ENCODE measurements at regions not wholly inside any gene's neighbourhood (a gene's known extent, or its start where the extent isn't known, plus 50 kb on each side); places are given as distances from the start of the nearest gene placed in this dataset.

DNA sequence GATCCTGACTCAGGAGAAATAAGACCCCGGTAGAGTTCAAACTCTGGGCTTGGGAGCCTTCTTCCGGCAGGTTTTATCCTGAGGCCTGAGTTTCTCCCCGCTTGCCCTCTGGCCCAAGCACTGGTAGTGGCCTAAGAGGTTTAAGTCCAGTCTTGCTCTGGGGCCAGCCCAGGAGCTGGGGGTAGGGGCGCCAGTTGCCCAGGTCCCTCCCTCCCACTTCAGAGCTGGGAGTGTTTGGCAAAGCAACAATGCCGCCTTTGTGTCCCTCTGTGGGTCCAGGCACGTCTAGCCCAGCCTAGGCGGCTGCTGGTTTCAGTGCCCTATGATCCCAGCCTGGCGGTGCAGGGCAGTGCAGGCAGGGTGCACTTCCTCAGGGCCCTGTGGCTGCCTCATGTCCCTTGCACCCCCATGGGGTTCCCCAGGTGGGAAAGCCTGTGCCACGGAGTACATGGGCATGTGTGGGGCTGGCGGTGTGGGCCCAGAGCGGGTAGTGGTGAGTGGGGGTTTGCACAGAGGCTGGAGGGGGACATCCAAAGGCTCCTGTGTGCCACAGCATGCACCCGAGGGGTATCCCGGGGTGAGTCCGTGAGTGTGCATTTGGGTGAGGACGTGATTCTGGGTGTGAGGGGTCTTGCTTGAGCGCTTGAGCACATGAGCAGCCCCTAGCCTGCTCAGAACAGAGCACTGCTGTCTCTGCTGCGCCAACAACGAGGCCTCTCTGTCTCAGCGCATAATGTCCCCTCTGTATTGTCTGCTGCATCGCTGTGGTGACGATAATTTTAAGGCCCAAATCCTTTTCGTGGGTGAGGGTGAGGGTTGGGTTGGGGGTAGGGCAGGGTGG, 61.7 kb upstream of the PSD2 start:
- Mint-ChIP-seq H3K36me3 (no peaks in the 10 kb centered on the region), H3K4me3 (no peak overlapping the region), H3K27me3 (no peaks in the 10 kb centered on the region), H3K4me1 (no peaks in the 10 kb centered on the region), H3K27ac (no peak overlapping the region), H3K9me3 (no peaks in the 10 kb centered on the region)
- Histone ChIP-seq H3K27ac (ENCODE audit: low read depth, low read length) (no peak overlapping the region), H3K36me3 (ENCODE audit: control insufficient read depth in 2 of 3, insufficient read depth in 3 of 3, low read length in 3 of 3) (no peaks in the 10 kb centered on the region), H3K9me3 (ENCODE audit: control insufficient read depth in 2 of 3, low read length in 3 of 3) (no peaks in the 10 kb centered on the region), H3K4me1 (ENCODE audit: control insufficient read depth in 2 of 2, insufficient read depth in 2 of 2, low read length in 2 of 2) (no peaks in the 10 kb centered on the region), H3K4me3 (ENCODE audit: low read length) (no peak overlapping the region), H3K27me3 (ENCODE audit: control insufficient read depth in 2 of 2, insufficient read depth in 2 of 2, low read length in 2 of 2) (no peaks in the 10 kb centered on the region)
- no peak for ATAC-seq
- ChIA-PET POLR2A (no interaction called here), CTCF (no interaction called here)
- intact Hi-C loops (cut with micrococcal nuclease) = no loop called here
- no peak for DNase-seq

DNA sequence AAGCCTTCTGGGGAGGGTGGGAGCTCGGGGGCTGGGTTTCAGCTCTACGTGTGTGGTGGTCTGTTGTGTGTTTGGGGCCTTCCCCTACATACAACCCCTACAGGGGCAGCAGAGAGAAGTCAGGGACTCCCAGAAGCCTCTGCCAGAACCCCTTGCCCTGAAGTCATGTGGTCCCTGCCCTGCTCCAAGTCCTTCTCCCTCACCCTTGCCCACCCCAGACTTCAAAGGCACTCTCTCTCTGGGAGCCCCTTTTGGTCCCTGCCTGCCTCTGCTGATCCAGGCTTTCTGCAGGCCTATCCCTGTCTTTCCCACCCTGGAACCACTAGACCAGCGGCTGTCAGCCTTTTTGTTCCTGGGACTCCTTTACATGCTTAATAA, 61.1 kb upstream of the PSD2 start:
- no peak for DNase-seq
- CTCF ChIA-PET = no interaction called here
- intact Hi-C loops (cut with micrococcal nuclease) = no loop called here

DNA sequence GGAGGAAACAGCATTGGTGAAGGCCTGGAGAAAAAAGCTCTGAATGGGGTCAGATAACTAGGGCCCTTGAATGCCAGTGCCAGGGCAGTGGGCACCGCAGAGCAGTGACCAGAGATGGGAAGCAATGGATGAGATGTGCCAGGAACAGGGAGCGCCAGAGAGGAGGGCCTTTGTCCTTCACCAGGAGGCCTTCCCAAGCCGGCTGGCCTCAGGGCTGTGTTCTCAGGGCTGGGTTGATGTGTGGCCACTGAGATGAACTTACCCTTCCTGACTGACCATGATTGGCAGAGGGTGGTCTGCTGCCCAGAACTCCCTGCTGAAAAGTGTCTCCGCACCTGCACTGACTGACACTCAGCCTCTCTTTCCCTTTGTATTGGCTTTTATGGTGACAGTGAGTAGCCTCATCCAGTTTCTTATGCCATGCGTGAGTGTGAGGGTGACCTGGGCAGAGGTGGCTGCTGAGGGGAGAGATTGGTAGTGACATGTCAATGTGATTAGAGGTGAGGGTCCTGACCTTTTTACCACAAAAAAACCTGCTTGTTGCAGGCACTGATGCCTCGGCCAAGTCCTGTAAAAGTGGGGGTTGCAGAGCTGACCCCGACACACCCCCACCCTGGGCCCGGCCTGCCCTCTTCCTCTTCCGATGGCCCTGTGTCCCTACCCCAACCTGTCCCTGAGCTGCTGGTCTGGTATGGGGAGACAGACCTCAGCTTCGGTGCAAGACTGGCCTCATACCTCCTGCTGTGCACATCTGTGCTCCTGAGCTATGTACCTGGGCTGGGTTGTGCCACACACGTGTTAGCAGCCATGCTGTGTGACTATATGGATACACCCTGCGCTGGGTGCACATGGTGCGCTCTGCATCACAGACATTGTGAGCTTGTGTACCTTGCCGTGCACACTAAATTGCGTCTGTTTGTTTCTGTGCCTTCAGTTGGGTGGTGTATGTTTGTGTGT, 57.1 kb upstream of the PSD2 start:
- no peak overlapping the region for H3K27ac Mint-ChIP-seq
- intact Hi-C loops (cut with micrococcal nuclease) = no loop called here
- Histone ChIP-seq H3K9me3 (ENCODE audit: control insufficient read depth in 2 of 3, low read length in 3 of 3) (no peaks in the 10 kb centered on the region), H3K4me3 (ENCODE audit: low read length) (no peak overlapping the region), H3K36me3 (ENCODE audit: control insufficient read depth in 2 of 3, insufficient read depth in 3 of 3, low read length in 3 of 3) (no peaks in the 10 kb centered on the region), H3K27ac (ENCODE audit: low read depth, low read length) (no peak overlapping the region), H3K27me3 (ENCODE audit: control insufficient read depth in 2 of 2, insufficient read depth in 2 of 2, low read length in 2 of 2) (no peaks in the 10 kb centered on the region), H3K4me1 (ENCODE audit: control insufficient read depth in 2 of 2, insufficient read depth in 2 of 2, low read length in 2 of 2) (no peaks in the 10 kb centered on the region)
- DNase-seq (no peak), ATAC-seq (no peak)
- CTCF ChIA-PET = no interaction called here
- no peaks in the 10 kb centered on the region for H3K9me3 Mint-ChIP-seq
- peaks cover 0 to 3% (median 0%) of the 10 kb centered on the region in 7 donors for H3K4me1 Mint-ChIP-seq
- H3K36me3 Mint-ChIP-seq = no peaks in the 10 kb centered on the region
- POLR2A ChIA-PET = no interaction called here
- H3K4me3 Mint-ChIP-seq = no peak overlapping the region
- H3K27me3 Mint-ChIP-seq = peaks cover 0 to 6% (median 0%) of the 10 kb centered on the region in 5 donors

More for the DNA sequence above, 61.1 kb upstream of the PSD2 start:
- H3K36me3 ChIP-seq (ENCODE audit: control insufficient read depth in 2 of 3, insufficient read depth in 3 of 3, low read length in 3 of 3) = no peaks in the 10 kb centered on the region
- Mint-ChIP-seq H3K27ac (peak overlapping the region in 1 of 9 donors; percentile 30), H3K36me3 (no peaks in the 10 kb centered on the region), H3K9me3 (no peaks in the 10 kb centered on the region), H3K4me3 (no peak overlapping the region), H3K4me1 (no peaks in the 10 kb centered on the region), H3K27me3 (no peaks in the 10 kb centered on the region)
- H3K9me3 ChIP-seq (ENCODE audit: control insufficient read depth in 2 of 3, low read length in 3 of 3) = no peaks in the 10 kb centered on the region
- H3K27me3 ChIP-seq (ENCODE audit: control insufficient read depth in 2 of 2, insufficient read depth in 2 of 2, low read length in 2 of 2) = no peaks in the 10 kb centered on the region
- POLR2A ChIA-PET = no interaction called here
- H3K4me1 ChIP-seq (ENCODE audit: control insufficient read depth in 2 of 2, insufficient read depth in 2 of 2, low read length in 2 of 2) = no peaks in the 10 kb centered on the region
- H3K27ac ChIP-seq (ENCODE audit: low read depth, low read length) = no peak overlapping the region
- no peak overlapping the region for H3K4me3 ChIP-seq (ENCODE audit: low read length)
- no peak for ATAC-seq

DNA sequence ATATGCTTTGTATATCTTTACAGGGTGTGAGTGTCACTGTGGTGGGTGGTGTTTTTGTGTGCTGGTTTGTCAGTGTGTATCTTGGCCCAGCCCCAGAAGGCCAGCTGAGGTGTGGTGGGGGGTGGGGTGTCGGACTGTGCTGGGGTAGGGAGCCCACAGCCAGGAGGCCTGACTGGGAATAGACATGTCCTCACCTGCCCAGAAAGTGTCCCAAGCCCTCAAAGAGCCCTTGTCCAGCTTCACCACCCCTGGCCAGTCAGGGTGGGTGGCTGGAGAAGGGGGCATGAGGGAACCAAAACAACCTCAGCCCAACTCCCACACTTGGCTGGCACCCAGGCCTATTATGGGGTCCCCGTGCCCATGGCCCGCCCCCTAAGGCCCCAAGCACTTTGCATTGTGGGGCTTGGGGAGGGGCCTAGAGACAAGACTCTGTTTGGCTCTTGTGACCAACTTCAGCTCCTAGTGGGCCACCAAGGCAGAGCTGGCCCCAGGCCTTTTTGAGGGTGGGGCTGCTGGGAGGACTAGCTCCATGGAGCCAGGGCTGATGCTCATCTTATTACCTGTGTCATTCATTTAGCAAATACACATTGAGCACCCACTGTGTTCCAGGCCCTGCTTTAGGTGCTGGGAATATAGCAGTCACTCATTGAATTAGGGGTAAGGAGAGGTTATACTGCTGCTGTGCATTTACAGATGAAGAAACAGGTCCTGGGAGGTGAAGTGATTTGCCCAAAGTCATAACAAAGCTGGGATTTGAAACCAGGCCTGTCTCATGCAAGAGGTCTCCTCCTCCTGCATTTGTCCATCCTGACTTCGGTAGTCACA, 56.2 kb upstream of the PSD2 start:
- Histone ChIP-seq H3K27me3 (ENCODE audit: control insufficient read depth in 2 of 2, insufficient read depth in 2 of 2, low read length in 2 of 2) (no peaks in the 10 kb centered on the region), H3K4me3 (ENCODE audit: low read length) (no peak overlapping the region), H3K4me1 (ENCODE audit: control insufficient read depth in 2 of 2, insufficient read depth in 2 of 2, low read length in 2 of 2) (no peaks in the 10 kb centered on the region), H3K27ac (ENCODE audit: low read depth, low read length) (no peak overlapping the region), H3K9me3 (ENCODE audit: control insufficient read depth in 2 of 3, low read length in 3 of 3) (no peaks in the 10 kb centered on the region), H3K36me3 (ENCODE audit: control insufficient read depth in 2 of 3, insufficient read depth in 3 of 3, low read length in 3 of 3) (no peaks in the 10 kb centered on the region)
- Mint-ChIP-seq H3K27me3 (peaks cover 0 to 11% (median 0%) of the 10 kb centered on the region in 5 donors), H3K4me1 (peaks cover 0 to 5% (median 0%) of the 10 kb centered on the region in 7 donors), H3K36me3 (no peaks in the 10 kb centered on the region), H3K4me3 (no peak overlapping the region), H3K27ac (no peak overlapping the region), H3K9me3 (no peaks in the 10 kb centered on the region)
- DNase-seq (no peak), ATAC-seq (no peak)
- intact Hi-C loops (cut with micrococcal nuclease) = no loop called here
- POLR2A ChIA-PET = no interaction called here
- CTCF ChIA-PET = no interaction called here

DNA sequence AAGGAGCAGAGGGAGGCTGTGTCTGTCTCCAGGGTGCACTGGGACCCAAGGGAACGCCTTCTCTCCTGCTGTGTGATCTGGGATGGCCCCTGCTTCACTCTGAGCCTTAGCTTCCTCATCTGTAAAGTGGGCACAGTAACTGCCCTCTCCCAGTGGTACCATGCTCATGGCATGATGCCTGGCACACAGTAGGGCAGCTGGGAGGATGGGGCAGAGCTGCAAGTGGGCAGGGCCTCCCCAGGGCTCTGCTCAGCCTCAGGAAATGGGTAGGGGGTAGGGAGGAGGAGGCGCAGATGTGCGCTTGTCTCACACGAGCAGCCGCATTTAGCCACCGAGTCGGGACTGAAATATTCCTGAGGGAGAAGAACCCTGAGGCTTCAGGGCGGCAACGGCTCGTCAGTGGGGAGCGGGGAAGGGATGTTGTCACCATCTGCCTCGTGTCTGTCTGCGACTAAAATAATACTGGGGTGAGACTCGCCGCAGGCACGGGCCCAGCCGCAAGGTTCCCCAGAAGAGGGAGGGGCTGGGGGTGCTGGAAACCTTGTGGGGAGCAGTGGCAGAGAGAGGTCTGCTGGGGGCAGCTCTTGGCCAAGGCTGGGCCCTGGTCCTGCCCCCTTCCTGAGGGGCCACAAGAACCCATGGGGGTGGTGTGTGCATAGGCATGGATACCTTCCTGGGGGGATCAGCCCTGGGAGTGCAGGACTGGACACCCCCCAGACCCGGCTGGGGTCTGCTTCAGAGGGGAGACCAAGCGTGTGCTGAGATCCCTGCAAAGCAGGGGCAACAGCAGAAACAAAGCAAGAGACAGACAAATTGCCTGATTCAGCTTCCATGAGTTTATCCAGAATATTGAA, 55.2 kb upstream of the PSD2 start:
- peaks cover 0 to 21% (median 0%) of the 10 kb centered on the region in 5 donors for H3K27me3 Mint-ChIP-seq
- H3K4me3 ChIP-seq (ENCODE audit: low read length) = no peak overlapping the region
- no peak for ATAC-seq
- no peaks in the 10 kb centered on the region for H3K27me3 ChIP-seq (ENCODE audit: control insufficient read depth in 2 of 2, insufficient read depth in 2 of 2, low read length in 2 of 2)
- peaks cover 0 to 5% (median 0%) of the 10 kb centered on the region in 7 donors for H3K4me1 Mint-ChIP-seq
- ChIA-PET CTCF (no interaction called here), POLR2A (no interaction called here)
- no peak overlapping the region for H3K4me3 Mint-ChIP-seq
- no peaks in the 10 kb centered on the region for H3K36me3 Mint-ChIP-seq
- DNase-seq = no peak
- intact Hi-C loops (cut with micrococcal nuclease) = no loop called here
- no peak overlapping the region for H3K27ac ChIP-seq (ENCODE audit: low read depth, low read length)
- H3K36me3 ChIP-seq (ENCODE audit: control insufficient read depth in 2 of 3, insufficient read depth in 3 of 3, low read length in 3 of 3) = no peaks in the 10 kb centered on the region
- H3K27ac Mint-ChIP-seq = peak overlapping the region in 1 of 9 donors; percentile 78
- H3K9me3 Mint-ChIP-seq = no peaks in the 10 kb centered on the region
- no peaks in the 10 kb centered on the region for H3K9me3 ChIP-seq (ENCODE audit: control insufficient read depth in 2 of 3, low read length in 3 of 3)
- no peaks in the 10 kb centered on the region for H3K4me1 ChIP-seq (ENCODE audit: control insufficient read depth in 2 of 2, insufficient read depth in 2 of 2, low read length in 2 of 2)
